ENCODE measurements at regions not wholly inside any gene's neighbourhood (a gene's known extent, or its start where the extent isn't known, plus 50 kb on each side); places are given as distances from the start of the nearest gene placed in this dataset.

DNA sequence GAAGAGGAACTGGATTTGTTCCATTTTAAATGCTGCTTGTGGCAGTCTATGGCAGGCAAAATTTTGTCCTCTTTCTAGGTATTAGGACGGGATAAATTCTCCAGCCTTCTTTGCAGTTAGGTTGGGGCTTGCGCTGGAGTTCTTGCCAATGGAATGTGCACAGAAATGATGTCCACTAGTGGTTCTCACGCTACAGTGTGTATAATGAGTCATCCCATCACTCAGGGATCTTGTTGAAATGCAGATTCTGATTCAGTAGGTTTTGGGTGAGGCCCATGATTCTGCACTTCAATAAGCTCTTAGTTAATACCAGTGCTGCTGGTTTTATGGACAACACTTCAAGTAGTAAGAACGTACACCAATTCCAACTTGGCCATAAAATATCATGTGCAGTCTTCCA is 317.6 kb upstream of the KLF4 start:
- 80% methylated on average over 1 of the region's 4 CpGs; no CpG with 5 or more reads in 1 of the 2 experiments for WGBS, 2 experiments (ENCODE audit: extremely low coverage in 2 of 2, insufficient read length in 1 of 2)
- no peak overlapping the region for H3K4me2 ChIP-seq (ENCODE audit: low read depth, low read length)
- no peaks in the 10 kb centered on the region for H3K9me3 ChIP-seq (ENCODE audit: control insufficient read depth, insufficient read depth, low read length)
- H3K27ac ChIP-seq (ENCODE audit: insufficient read depth, low read length) = no peak overlapping the region
- H3K9me1 ChIP-seq (ENCODE audit: insufficient read depth, low read length) = peaks cover 8% of the 10 kb centered on the region; the same call in 1 of the 2 replicates
- no peaks in the 10 kb centered on the region; the same call in 1 of the 2 replicates for H3K27me3 ChIP-seq (ENCODE audit: control insufficient read depth, insufficient read depth, low read length)
- no TSS peak for BruUV-seq (replicated peaks)
- H3K79me1 ChIP-seq (ENCODE audit: low read depth in 1 of 2, low read length in 2 of 2) = no peaks in the 10 kb centered on the region
- H3K23ac ChIP-seq (ENCODE audit: low read depth, low read length) = no peak overlapping the region
- no peak overlapping the region for H2BK120ac ChIP-seq (ENCODE audit: low read depth, low read length)
- no peak overlapping the region for H3K18ac ChIP-seq (ENCODE audit: low read depth, low read length)
- no peak overlapping the region for H3K56ac ChIP-seq (ENCODE audit: extremely low read depth, insufficient read depth, low read length)
- DNase-seq = peak; percentile 75
- no peak overlapping the region for H3K4me3 ChIP-seq (ENCODE audit: insufficient read depth, low read depth, low read length)
- H2BK15ac ChIP-seq (ENCODE audit: low read depth, low read length) = no peak overlapping the region
- peak overlapping the region; percentile 32; the same call in 1 of the 2 replicates for H3K4ac ChIP-seq (ENCODE audit: low read depth, low read length)
- POLR2A ChIA-PET (ENCODE audit: unreplicated experiment) = no interaction called here
- CTCF ChIA-PET = interaction anchor here (0.6 to 0.9 kb wide), 2 partner anchors 24 to 226 kb away, joined by 3 read pairs; no protein-coding TSS in a partner anchor
- dilution Hi-C loops (cut with HindIII; ENCODE audit: low sequenced_read_pairs, unreplicated experiment) = no loop called here
- no peaks in the 10 kb centered on the region for H4K20me1 ChIP-seq (ENCODE audit: insufficient read depth, low read length)
- no peak overlapping the region for H2BK5ac ChIP-seq (ENCODE audit: low read depth, low read length, poor library complexity, severe bottlenecking)
- intact Hi-C loops (cut with micrococcal nuclease) = no loop called here
- H3K9ac ChIP-seq (ENCODE audit: low read depth, low read length) = no peak overlapping the region
- H3K36me3 ChIP-seq (ENCODE audit: control insufficient read depth, insufficient read depth, low read length) = no peaks in the 10 kb centered on the region
- H3K4me1 ChIP-seq (ENCODE audit: control insufficient read depth, insufficient read depth, low read length) = peaks cover 10% of the 10 kb centered on the region
- peak overlapping the region; percentile 35; the same call in 1 of the 2 replicates for H2AK5ac ChIP-seq (ENCODE audit: low read depth, low read length)
- H2BK20ac ChIP-seq (ENCODE audit: low read depth, low read length) = no peak overlapping the region
- peak; percentile 35 for ATAC-seq (ENCODE audit: low read depth)
- in situ Hi-C loops (cut with MboI; ENCODE audit: low sequenced_read_pairs) = no loop called here
- TF ChIP-seq CEBPB (IDR thresholded peaks at IDR 0.05; ENCODE audit: low read depth, low read length) (no peak), FOS (IDR thresholded peaks at IDR 0.05; ENCODE audit: low read depth, low read length) (peak; percentile 35; the same call in 1 of the 2 replicates)
- no peak overlapping the region for H2AK9ac ChIP-seq (replicated peaks; ENCODE audit: low read depth, low read length, poor library complexity)
- no peak overlapping the region for H2AFZ ChIP-seq (replicated peaks; ENCODE audit: low read length, poor library complexity)
- H4K8ac ChIP-seq (ENCODE audit: low read depth in 2 of 2, low read length in 2 of 2) = no peak overlapping the region
- H3K14ac ChIP-seq (replicated peaks; ENCODE audit: low read depth, low read length) = 0 out of 2 replicates have a peak overlapping the region, but pooled peaks have one; percentile 25
- no peak overlapping the region; the same call in 1 of the 2 replicates for H4K91ac ChIP-seq (ENCODE audit: insufficient read depth, low read depth, low read length)
- H4K5ac ChIP-seq (ENCODE audit: low read depth, low read length) = no peak overlapping the region
